Uterus (tissue), 2 donors: ENCODE measurements at regions not wholly inside any gene's neighbourhood (a gene's known extent, or its start where the extent isn't known, plus 50 kb on each side); places are given as distances from the start of the nearest gene placed in this dataset.

Experiments used
- CTCF ChIP-seq, 4 experiments: fragments of 200-600 bp in 2 of 4; fragments of 450-650 bp in 2 of 4; sonication (generic) in 2 of 4; IDR thresholded peaks; one replicate each; pipeline ENCODE4 v1.5.1; 2016 to 2019; ENCODE audit warnings: antibody characterized with exemption in 4 of 4, mild to moderate bottlenecking in 2 of 4, moderate library complexity in 1 of 4
- POLR2A ChIP-seq, 2 donors: fragments of 450-650 bp; IDR thresholded peaks; one replicate each; pipeline ENCODE4 v1.6.1; 2016; ENCODE audit warnings: antibody characterized with exemption in 2 of 2, mild to moderate bottlenecking in 1 of 2, moderate library complexity in 1 of 2

- TF ChIP-seq CTCF (IDR thresholded peaks at IDR 0.05) (no peak), POLR2A (IDR thresholded peaks at IDR 0.05) (no peak)
These were observed 260.6 kb upstream of the NCKAP5 start for GRCh38 chr2:133828913-133829312.
